Mucosa of descending colon (tissue), 3 donors: ENCODE measurements at regions not wholly inside any gene's neighbourhood (a gene's known extent, or its start where the extent isn't known, plus 50 kb on each side); places are given as distances from the start of the nearest gene placed in this dataset.

Experiments used
- ATAC-seq: fragments of 200-7000 bp; cut with Tn5 transposase; one replicate; pipeline ENCODE4 v1.9.1; 2020; ENCODE audit warnings: mild to moderate bottlenecking, moderate library complexity
- DNase-seq, 3 donors: peaks; one replicate each; pipeline ENCODE4 v3.0.0-alpha.2; 2020
- H3K36me3 ChIP-seq: fragments of 200-600 bp; one replicate; pipeline ENCODE4 v1.8.0; 2021; ENCODE audit warnings: low read depth, mild to moderate bottlenecking
- H3K4me1 ChIP-seq: fragments of 200-600 bp; one replicate; pipeline ENCODE4 v1.8.0; 2021; ENCODE audit warnings: low read depth, mild to moderate bottlenecking
- H3K4me3 ChIP-seq: fragments of 200-600 bp; one replicate; pipeline ENCODE4 v1.8.0; 2021; ENCODE audit warnings: mild to moderate bottlenecking
- H3K9me3 ChIP-seq: fragments of 200-600 bp; one replicate; pipeline ENCODE4 v1.8.0; 2021; ENCODE audit warnings: mild to moderate bottlenecking
- intact Hi-C, 2 donors: fragments of 100-400 bp; cut with DNase I in 1 of 2; cut with micrococcal nuclease in 1 of 2; formaldehyde crosslinking; loops; one replicate each; pipeline versions ENCODE4 v1.11.0 to v1.11.1; 2022; cut with DNase I, micrococcal nuclease
- TF ChIP-seq, protein P1 (sequence below): fragments of 200-600 bp; IDR thresholded peaks from one replicate; pipeline ENCODE4 v1.8.0; 2022; ENCODE audit warnings: antibody characterized with exemption, mild to moderate bottlenecking
- donor health status: DM: no; HTN: no; CAD: no; lungs with moderate emphysema.
- donor health status: DM: no; HTN: no; CAD: no.
- donor health status: DM: no; HTN: yes; CAD: no.

- ATAC-seq (no peak), DNase-seq (no peak)
- H3K4me3 ChIP-seq, result no peak overlapping the region
- H3K9me3 ChIP-seq, result no peaks in the 10 kb centered on the region
- intact Hi-C loops, result no loop called here
- TF ChIP-seq, protein P1, sequence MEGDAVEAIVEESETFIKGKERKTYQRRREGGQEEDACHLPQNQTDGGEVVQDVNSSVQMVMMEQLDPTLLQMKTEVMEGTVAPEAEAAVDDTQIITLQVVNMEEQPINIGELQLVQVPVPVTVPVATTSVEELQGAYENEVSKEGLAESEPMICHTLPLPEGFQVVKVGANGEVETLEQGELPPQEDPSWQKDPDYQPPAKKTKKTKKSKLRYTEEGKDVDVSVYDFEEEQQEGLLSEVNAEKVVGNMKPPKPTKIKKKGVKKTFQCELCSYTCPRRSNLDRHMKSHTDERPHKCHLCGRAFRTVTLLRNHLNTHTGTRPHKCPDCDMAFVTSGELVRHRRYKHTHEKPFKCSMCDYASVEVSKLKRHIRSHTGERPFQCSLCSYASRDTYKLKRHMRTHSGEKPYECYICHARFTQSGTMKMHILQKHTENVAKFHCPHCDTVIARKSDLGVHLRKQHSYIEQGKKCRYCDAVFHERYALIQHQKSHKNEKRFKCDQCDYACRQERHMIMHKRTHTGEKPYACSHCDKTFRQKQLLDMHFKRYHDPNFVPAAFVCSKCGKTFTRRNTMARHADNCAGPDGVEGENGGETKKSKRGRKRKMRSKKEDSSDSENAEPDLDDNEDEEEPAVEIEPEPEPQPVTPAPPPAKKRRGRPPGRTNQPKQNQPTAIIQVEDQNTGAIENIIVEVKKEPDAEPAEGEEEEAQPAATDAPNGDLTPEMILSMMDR, result no peak
- no peaks in the 10 kb centered on the region for H3K4me1 ChIP-seq
- no peaks in the 10 kb centered on the region for H3K36me3 ChIP-seq
Measured at GRCh38 chr4:79609817-79610216, 201.8 kb upstream of the GK2 start.

GRCh38 chr4:79607979-79608378 lies 200.0 kb upstream of the GK2 start:
- TF ChIP-seq, protein P1, result no peak
- ATAC-seq, result no peak
- intact Hi-C loops, result no loop called here
- H3K36me3 ChIP-seq, result no peaks in the 10 kb centered on the region
- H3K4me1 ChIP-seq, result no peaks in the 10 kb centered on the region
- no peak overlapping the region for H3K4me3 ChIP-seq
- DNase-seq, result no peak
- no peaks in the 10 kb centered on the region for H3K9me3 ChIP-seq

DNA sequence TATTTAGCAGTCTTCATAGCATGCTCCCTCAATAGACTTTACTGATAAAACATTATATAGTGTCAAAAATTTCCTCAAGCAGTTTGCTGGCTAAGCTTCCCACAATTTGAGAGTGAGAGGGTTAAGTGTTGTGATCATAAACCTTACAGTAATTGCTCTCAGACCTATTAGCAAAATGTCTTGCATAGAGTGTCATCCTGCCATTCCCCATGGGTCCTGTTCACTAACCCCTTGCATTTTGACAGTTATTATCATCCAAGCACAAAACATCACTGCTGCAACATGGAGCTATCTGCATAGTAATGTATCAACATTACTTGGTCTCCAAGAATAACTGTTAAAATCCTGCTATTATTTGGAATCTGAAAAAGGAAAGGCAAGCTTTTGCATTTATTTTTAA lies 196.1 kb upstream of the GK2 start:
- H3K9me3 ChIP-seq, result no peaks in the 10 kb centered on the region
- no peak overlapping the region for H3K4me3 ChIP-seq
- no peak for DNase-seq
- TF ChIP-seq, protein P1, result no peak
- H3K36me3 ChIP-seq, result no peaks in the 10 kb centered on the region
- intact Hi-C loops, result no loop called here
- H3K4me1 ChIP-seq, result no peaks in the 10 kb centered on the region
- ATAC-seq, result no peak

- ATAC-seq, result peak; percentile 22
- no peak for DNase-seq
- TF ChIP-seq, protein P1, result no peak
- H3K4me3 ChIP-seq, result no peak overlapping the region
- no peaks in the 10 kb centered on the region for H3K36me3 ChIP-seq
- H3K4me1 ChIP-seq, result no peaks in the 10 kb centered on the region
- intact Hi-C loops, result no loop called here
- no peaks in the 10 kb centered on the region for H3K9me3 ChIP-seq
Measured at GRCh38 chr4:79603681-79604080, 195.7 kb upstream of the GK2 start.

GRCh38 chr4:79599691-79600090 lies 191.7 kb upstream of the GK2 start:
- DNase-seq, result no peak
- intact Hi-C loops, result no loop called here
- TF ChIP-seq, protein P1, result no peak
- H3K4me1 ChIP-seq, result no peaks in the 10 kb centered on the region
- H3K36me3 ChIP-seq, result no peaks in the 10 kb centered on the region
- no peak for ATAC-seq
- H3K4me3 ChIP-seq, result no peak overlapping the region
- no peaks in the 10 kb centered on the region for H3K9me3 ChIP-seq

GRCh38 chr4:79598801-79599200 lies 190.8 kb upstream of the GK2 start:
- TF ChIP-seq, protein P1, result no peak
- ATAC-seq (no peak), DNase-seq (no peak)
- H3K4me3 ChIP-seq, result no peak overlapping the region
- intact Hi-C loops, result no loop called here
- no peaks in the 10 kb centered on the region for H3K9me3 ChIP-seq
- no peaks in the 10 kb centered on the region for H3K4me1 ChIP-seq
- H3K36me3 ChIP-seq, result no peaks in the 10 kb centered on the region
